Effector memory CD8-positive, alpha-beta T cell (primary cell): ENCODE measurements at regions not wholly inside any gene's neighbourhood (a gene's known extent, or its start where the extent isn't known, plus 50 kb on each side); places are given as distances from the start of the nearest gene placed in this dataset.

ENCODE experiments used
- ATAC-seq: fragments of 150-1000 bp; cut with Tn5 transposase; replicated peaks from 2 replicates; pipeline ENCODE4 v1.10.0; 2021; ENCODE audit warnings: mild to moderate bottlenecking, moderate library complexity
- DNase-seq, 3 experiments: peaks; one replicate each; pipeline ENCODE4 v3.0.0; 2021
- H3K27ac Mint-ChIP-seq, 2 donors: one replicate each; pipeline ENCODE4 v1.8.0; 2022; ENCODE audit warnings: mild to moderate bottlenecking in 2 of 2, mixed read lengths in 2 of 2, moderate library complexity in 2 of 2
- H3K27me3 Mint-ChIP-seq, 2 donors: one replicate each; pipeline ENCODE4 v1.8.0; 2022; ENCODE audit warnings: mixed read lengths in 2 of 2
- H3K36me3 Mint-ChIP-seq: one replicate; pipeline ENCODE4 v1.8.0; 2022; ENCODE audit warnings: mild to moderate bottlenecking, moderate library complexity, mixed read lengths; ENCODE audit not compliant: insufficient read depth
- H3K4me1 Mint-ChIP-seq, 2 donors: one replicate each; pipeline ENCODE4 v1.8.0; 2022; ENCODE audit warnings: low read depth in 2 of 2, mixed read lengths in 2 of 2
- H3K4me3 Mint-ChIP-seq, 2 donors: one replicate each; pipeline ENCODE4 v1.8.0; 2022; ENCODE audit warnings: mild to moderate bottlenecking in 2 of 2, mixed read lengths in 2 of 2, moderate library complexity in 2 of 2
- H3K9me3 Mint-ChIP-seq, 2 donors: one replicate each; pipeline ENCODE4 v1.8.0; 2022; ENCODE audit warnings: mixed read lengths in 2 of 2

DNA sequence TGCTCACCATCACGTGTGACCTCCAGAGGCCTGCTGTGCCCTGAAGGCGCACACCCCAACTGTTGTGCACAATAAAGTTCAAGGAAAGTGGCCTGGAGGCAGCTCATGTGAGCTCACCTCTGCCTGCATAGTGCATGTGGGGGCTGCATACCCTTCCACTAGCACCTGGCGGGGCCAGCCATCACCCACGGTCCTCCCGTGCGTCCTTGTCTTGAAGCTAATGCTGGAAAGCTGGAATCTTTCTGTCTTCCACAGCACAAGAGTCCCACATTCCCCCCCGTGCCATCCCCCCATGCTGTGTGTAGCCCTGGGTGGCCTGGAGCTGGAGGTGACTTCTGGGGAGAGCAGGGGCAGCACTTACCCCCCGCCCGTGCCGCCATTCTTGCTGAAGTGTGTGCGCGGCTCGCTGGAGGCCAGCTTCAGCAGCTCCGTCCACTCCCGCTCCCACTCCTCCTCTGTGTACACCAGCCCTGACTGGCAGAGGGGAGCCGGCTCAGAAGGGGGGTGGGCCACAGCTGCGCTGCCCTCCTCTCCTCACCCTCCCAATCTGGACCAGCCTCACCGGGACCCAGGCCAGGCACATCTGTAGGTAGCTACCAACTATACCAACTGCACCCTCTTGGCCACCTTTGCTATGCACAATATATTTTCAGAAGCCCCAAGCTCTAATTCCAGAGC is 199.5 kb downstream of the KLF13 start:
- ATAC-seq (no peak), DNase-seq (no peak)
- H3K36me3 Mint-ChIP-seq: peaks cover 2% of the 10 kb centered on the region
- H3K9me3 Mint-ChIP-seq: no peaks in the 10 kb centered on the region
- H3K4me1 Mint-ChIP-seq: no peaks in the 10 kb centered on the region
- no peak overlapping the region for H3K4me3 Mint-ChIP-seq
- H3K27ac Mint-ChIP-seq: no peak overlapping the region
- peaks cover 41 to 44% of the 10 kb centered on the region in 2 donors for H3K27me3 Mint-ChIP-seq

GRCh38 chr15:31526916-31527690 is 200.5 kb downstream of the KLF13 start:
- DNase-seq: no peak
- H3K4me1 Mint-ChIP-seq: no peaks in the 10 kb centered on the region
- no peak overlapping the region for H3K4me3 Mint-ChIP-seq
- no peak for ATAC-seq
- peaks cover 2% of the 10 kb centered on the region for H3K36me3 Mint-ChIP-seq
- no peak overlapping the region for H3K27ac Mint-ChIP-seq
- peaks cover 44 to 49% of the 10 kb centered on the region in 2 donors for H3K27me3 Mint-ChIP-seq
- H3K9me3 Mint-ChIP-seq: no peaks in the 10 kb centered on the region

DNA sequence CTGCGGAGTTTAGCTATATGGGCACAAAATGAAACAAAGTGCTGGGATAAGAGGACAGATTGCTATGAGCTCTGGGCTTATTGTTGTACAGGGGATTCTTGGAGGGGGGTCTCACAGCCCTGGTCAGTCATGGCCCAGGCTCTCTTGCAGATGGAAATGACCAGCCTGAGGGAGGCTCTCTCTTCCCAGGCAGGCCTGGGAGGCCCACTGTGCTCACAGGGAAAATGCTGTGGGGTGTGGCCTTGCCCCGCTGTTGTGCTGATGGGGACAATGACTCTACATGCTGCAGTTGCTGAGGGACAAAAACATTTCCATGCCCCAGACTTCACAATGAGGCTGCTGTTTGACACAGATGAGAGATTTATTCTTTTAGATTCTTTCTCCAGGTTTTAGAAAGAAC is 202.2 kb downstream of the KLF13 start:
- DNase-seq: no peak
- peaks cover 44 to 49% of the 10 kb centered on the region in 2 donors for H3K27me3 Mint-ChIP-seq
- H3K9me3 Mint-ChIP-seq: no peaks in the 10 kb centered on the region
- peaks cover 2% of the 10 kb centered on the region for H3K36me3 Mint-ChIP-seq
- H3K4me1 Mint-ChIP-seq: no peaks in the 10 kb centered on the region
- no peak overlapping the region for H3K27ac Mint-ChIP-seq
- no peak for ATAC-seq
- H3K4me3 Mint-ChIP-seq: no peak overlapping the region

DNA sequence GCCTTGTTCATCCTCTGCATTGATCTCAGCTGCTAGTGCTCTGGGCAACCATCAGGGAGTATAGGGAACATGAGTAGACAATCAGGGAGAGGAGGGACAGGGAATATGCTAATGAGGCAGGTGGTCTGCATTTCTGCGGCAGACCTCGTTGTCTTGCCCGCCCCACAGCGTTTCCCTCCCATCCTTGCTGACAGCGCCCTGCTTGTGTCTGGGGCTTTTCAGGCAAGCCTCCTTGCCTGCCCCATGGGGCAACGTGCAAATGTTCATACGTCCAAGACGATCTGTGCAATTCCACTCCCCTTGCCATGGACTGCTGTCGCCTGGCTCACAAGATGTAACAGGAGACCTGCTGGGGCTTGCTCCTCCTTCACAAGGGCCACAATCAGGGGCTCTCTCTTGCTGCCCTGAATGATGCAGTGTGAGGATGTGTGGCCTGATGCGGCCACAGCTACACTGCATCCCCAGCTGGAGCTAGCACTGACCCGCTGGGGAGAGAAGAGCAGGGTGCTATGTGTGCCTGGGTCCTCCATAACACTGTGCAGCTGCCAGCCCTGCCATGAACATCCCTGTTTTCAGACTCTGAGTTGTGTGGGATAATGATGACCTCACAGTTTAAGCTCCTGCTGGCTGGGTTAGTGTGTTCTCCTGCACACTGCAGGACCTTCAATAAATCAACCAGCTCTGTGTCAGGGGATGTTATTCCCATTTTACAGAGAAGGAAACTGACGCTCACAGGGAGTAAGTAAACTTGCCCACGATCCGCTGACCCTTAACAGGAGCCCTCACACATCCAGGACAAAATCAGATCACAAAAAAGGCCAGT is 211.3 kb downstream of the KLF13 start:
- Mint-ChIP-seq H3K9me3 (no peaks in the 10 kb centered on the region), H3K27ac (no peak overlapping the region), H3K4me3 (no peak overlapping the region), H3K27me3 (peaks cover 53 to 68% of the 10 kb centered on the region in 2 donors), H3K4me1 (no peaks in the 10 kb centered on the region), H3K36me3 (no peaks in the 10 kb centered on the region)
- ATAC-seq: no peak
- DNase-seq: no peak

DNA sequence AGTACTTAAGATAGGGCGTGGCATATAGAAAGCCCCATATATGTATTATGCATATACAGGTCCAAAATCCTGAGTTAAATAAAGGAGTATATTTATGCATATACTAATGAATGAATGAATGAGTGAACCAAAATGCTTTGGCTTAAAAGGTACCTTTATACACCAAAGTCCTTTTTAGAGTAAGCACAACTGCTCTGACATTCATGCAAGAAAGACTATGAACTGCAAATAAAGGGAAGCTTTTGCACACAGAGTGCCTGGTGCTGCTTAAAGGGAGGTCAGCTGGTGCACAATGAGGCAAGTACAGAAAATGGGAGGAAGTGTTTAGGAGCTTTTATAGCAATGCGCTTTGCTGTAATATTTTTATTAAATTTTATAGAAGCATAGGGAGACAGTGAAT is 214.0 kb downstream of the KLF13 start:
- DNase-seq (no peak), ATAC-seq (no peak)
- H3K4me3 Mint-ChIP-seq: no peak overlapping the region
- no peaks in the 10 kb centered on the region for H3K9me3 Mint-ChIP-seq
- H3K27me3 Mint-ChIP-seq: peaks cover 67 to 75% of the 10 kb centered on the region in 2 donors
- H3K27ac Mint-ChIP-seq: no peak overlapping the region
- no peaks in the 10 kb centered on the region for H3K4me1 Mint-ChIP-seq
- no peaks in the 10 kb centered on the region for H3K36me3 Mint-ChIP-seq

- no peak overlapping the region for H3K4me3 Mint-ChIP-seq
- H3K4me1 Mint-ChIP-seq: no peaks in the 10 kb centered on the region
- H3K36me3 Mint-ChIP-seq: no peaks in the 10 kb centered on the region
- peaks cover 58% of the 10 kb centered on the region in 2 donors for H3K27me3 Mint-ChIP-seq
- no peak for ATAC-seq
- no peak overlapping the region for H3K27ac Mint-ChIP-seq
- no peak for DNase-seq
- no peaks in the 10 kb centered on the region for H3K9me3 Mint-ChIP-seq
Observed at GRCh38 chr15:31544361-31544760, 217.7 kb downstream of the KLF13 start.

GRCh38 chr15:31545257-31545656 is 218.6 kb downstream of the KLF13 start:
- no peaks in the 10 kb centered on the region for H3K36me3 Mint-ChIP-seq
- H3K4me1 Mint-ChIP-seq: no peaks in the 10 kb centered on the region
- no peak overlapping the region for H3K27ac Mint-ChIP-seq
- no peak overlapping the region for H3K4me3 Mint-ChIP-seq
- H3K9me3 Mint-ChIP-seq: no peaks in the 10 kb centered on the region
- peaks cover 49 to 51% of the 10 kb centered on the region in 2 donors for H3K27me3 Mint-ChIP-seq
- ATAC-seq (no peak), DNase-seq (no peak)

GRCh38 chr15:31550211-31550977 is 223.8 kb downstream of the KLF13 start:
- peaks cover 32 to 43% of the 10 kb centered on the region in 2 donors for H3K27me3 Mint-ChIP-seq
- H3K9me3 Mint-ChIP-seq: no peaks in the 10 kb centered on the region
- ATAC-seq (no peak), DNase-seq (no peak)
- H3K27ac Mint-ChIP-seq: no peak overlapping the region
- H3K4me1 Mint-ChIP-seq: peaks cover 0 to 3% of the 10 kb centered on the region in 2 donors
- H3K36me3 Mint-ChIP-seq: no peaks in the 10 kb centered on the region
- H3K4me3 Mint-ChIP-seq: no peak overlapping the region

- no peaks in the 10 kb centered on the region for H3K9me3 Mint-ChIP-seq
- ATAC-seq (no peak), DNase-seq (no peak)
- H3K4me1 Mint-ChIP-seq: peaks cover 0 to 3% of the 10 kb centered on the region in 2 donors
- no peaks in the 10 kb centered on the region for H3K36me3 Mint-ChIP-seq
- H3K27ac Mint-ChIP-seq: no peak overlapping the region
- no peak overlapping the region for H3K4me3 Mint-ChIP-seq
- peaks cover 30 to 41% of the 10 kb centered on the region in 2 donors for H3K27me3 Mint-ChIP-seq
Observed at GRCh38 chr15:31551323-31551722, 224.7 kb downstream of the KLF13 start.

DNA sequence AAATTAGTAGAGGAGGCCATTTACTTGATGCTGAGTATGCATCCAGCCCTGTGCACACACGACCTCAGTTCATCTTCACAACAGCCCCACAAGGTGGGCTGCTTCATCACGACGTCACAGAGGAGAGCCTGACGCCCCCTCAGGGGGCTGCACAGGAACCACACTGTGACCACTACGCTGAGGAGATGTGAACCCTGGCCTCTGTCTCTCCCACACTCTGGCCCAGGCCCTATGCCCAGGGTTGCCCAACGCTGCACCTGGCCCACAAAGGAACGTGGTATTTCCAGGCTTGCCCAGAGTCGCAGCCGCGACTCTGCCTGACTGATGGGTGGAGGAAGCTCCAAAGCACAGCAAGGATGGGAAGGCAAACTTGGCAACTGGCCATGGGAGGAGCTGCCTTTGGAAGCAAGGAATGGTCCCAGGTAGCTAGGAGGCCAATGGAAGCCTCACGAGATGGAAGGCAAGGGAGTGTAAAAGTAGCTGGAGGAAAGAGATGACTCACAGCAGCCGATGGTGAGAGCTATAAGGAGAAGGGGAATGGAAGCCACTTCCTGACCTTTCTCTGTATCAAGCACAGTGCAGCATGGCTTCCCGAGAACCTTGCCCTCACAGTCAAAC is 226.0 kb downstream of the KLF13 start:
- peaks cover 0 to 3% of the 10 kb centered on the region in 2 donors for H3K4me1 Mint-ChIP-seq
- H3K4me3 Mint-ChIP-seq: no peak overlapping the region
- H3K9me3 Mint-ChIP-seq: no peaks in the 10 kb centered on the region
- H3K36me3 Mint-ChIP-seq: no peaks in the 10 kb centered on the region
- no peak overlapping the region for H3K27ac Mint-ChIP-seq
- peaks cover 33 to 48% of the 10 kb centered on the region in 2 donors for H3K27me3 Mint-ChIP-seq
- ATAC-seq (no peak), DNase-seq (no peak)

DNA sequence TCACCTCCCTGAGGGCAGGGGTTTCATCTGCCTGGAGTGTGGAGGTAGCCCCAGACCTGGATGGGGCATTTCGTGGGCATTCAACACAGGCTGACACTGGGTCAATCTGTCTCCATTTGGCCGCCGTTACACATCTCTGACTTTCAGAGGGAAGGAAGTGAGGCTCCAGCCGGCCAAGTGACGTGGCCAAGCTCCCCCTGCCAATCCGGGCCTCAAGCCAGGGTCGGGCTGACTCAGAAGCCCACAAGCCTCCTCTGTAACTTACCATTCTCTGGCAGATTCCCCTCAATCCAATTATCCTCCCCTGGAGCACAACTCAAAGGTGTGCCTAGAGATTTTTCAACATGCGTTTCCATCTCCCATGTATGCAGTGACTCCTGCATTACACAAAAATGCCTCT is 227.6 kb downstream of the KLF13 start:
- no peaks in the 10 kb centered on the region for H3K36me3 Mint-ChIP-seq
- no peak overlapping the region for H3K27ac Mint-ChIP-seq
- DNase-seq (no peak), ATAC-seq (no peak)
- peaks cover 34 to 44% of the 10 kb centered on the region in 2 donors for H3K27me3 Mint-ChIP-seq
- H3K4me1 Mint-ChIP-seq: peaks cover 0 to 3% of the 10 kb centered on the region in 2 donors
- no peak overlapping the region for H3K4me3 Mint-ChIP-seq
- no peaks in the 10 kb centered on the region for H3K9me3 Mint-ChIP-seq

GRCh38 chr15:31555022-31555421 is 228.4 kb downstream of the KLF13 start:
- Mint-ChIP-seq H3K4me1 (peaks cover 0 to 3% of the 10 kb centered on the region in 2 donors), H3K36me3 (no peaks in the 10 kb centered on the region), H3K9me3 (no peaks in the 10 kb centered on the region), H3K27me3 (peaks cover 34 to 44% of the 10 kb centered on the region in 2 donors), H3K27ac (no peak overlapping the region), H3K4me3 (no peak overlapping the region)
- ATAC-seq (no peak), DNase-seq (no peak)
